A549 (cell line): ENCODE measurements at regions not wholly inside any gene's neighbourhood (a gene's known extent, or its start where the extent isn't known, plus 50 kb on each side); places are given as distances from the start of the nearest gene placed in this dataset.

Source experiments
- CHD2 ChIP-seq: fragments of 150-350 bp; IDR thresholded peaks from 2 replicates; pipeline ENCODE4 v1.6.1; 2014; ENCODE audit warnings: low read length; ENCODE audit not compliant: partially characterized antibody
- CTCF ChIP-seq: fragments of >200 bp; sonication (Bioruptor Twin); formaldehyde crosslinking; IDR thresholded peaks from 3 replicates; pipeline ENCODE4 v1.5.1; 2016
- EHMT2 ChIP-seq: fragments of 200-600 bp; sonication (generic); IDR thresholded peaks from 2 replicates; pipeline ENCODE4 v1.6.1; 2016; ENCODE audit warnings: antibody characterized with exemption, low read depth, mild to moderate bottlenecking, moderate library complexity
- EP300 ChIP-seq, 2 experiments: fragments of >200 bp; sonication (Bioruptor Twin); formaldehyde crosslinking; IDR thresholded peaks; 2 replicates in 1 of 2; 3 replicates in 1 of 2; pipeline ENCODE4 v1.6.1; 2016 to 2017
- JUNB ChIP-seq: fragments of >200 bp; sonication (Bioruptor Twin); formaldehyde crosslinking; IDR thresholded peaks from 2 replicates; pipeline ENCODE4 v1.6.1; 2016
- KDM1A ChIP-seq: fragments of 200-600 bp; sonication (generic); IDR thresholded peaks from 2 replicates; pipeline ENCODE4 v1.6.1; 2016; ENCODE audit warnings: low read depth, mild to moderate bottlenecking
- POLR2A ChIP-seq: IDR thresholded peaks from 2 replicates; pipeline ENCODE4 v1.6.1; 2012; ENCODE audit warnings: mild to moderate bottlenecking, low read length
- ZFP36 ChIP-seq: fragments of 450-650 bp; IDR thresholded peaks from 2 replicates; pipeline ENCODE4 v1.6.1; 2014; ENCODE audit warnings: borderline replicate concordance; ENCODE audit not compliant: partially characterized antibody

GRCh38 chr4:96497621-96498020, 657.7 kb downstream of the PDHA2 start:
- no peak for TF ChIP-seq JUNB
- TF ChIP-seq ZFP36, result no peak
- no peak for TF ChIP-seq POLR2A
- TF ChIP-seq CTCF, result no peak
- TF ChIP-seq KDM1A, result no peak
- TF ChIP-seq EHMT2, result no peak
- TF ChIP-seq EP300 (IDR thresholded peaks at IDR 0.05), result no peak
- TF ChIP-seq CHD2, result no peak
